NB4 (cell line): ENCODE measurements at regions not wholly inside any gene's neighbourhood (a gene's known extent, or its start where the extent isn't known, plus 50 kb on each side); places are given as distances from the start of the nearest gene placed in this dataset.
A peak's percentile ranks its signal among the peaks of the same experiment; 100 is the strongest.

ENCODE experiments used
- POLR2A ChIP-seq: IDR thresholded peaks from 2 replicates; pipeline ENCODE4 v1.6.1; 2011; ENCODE audit warnings: mild to moderate bottlenecking; ENCODE audit not compliant: insufficient read length; ENCODE audit errors: extremely low read depth
- TF ChIP-seq, protein P1 (sequence below): IDR thresholded peaks from one replicate; pipeline ENCODE4 v1.5.1; 2012; ENCODE audit warnings: low read depth, low read length
- TF ChIP-seq, protein P2 (sequence below): IDR thresholded peaks from 2 replicates; pipeline ENCODE4 v1.6.1; 2011; ENCODE audit warnings: low read depth, low read length

DNA sequence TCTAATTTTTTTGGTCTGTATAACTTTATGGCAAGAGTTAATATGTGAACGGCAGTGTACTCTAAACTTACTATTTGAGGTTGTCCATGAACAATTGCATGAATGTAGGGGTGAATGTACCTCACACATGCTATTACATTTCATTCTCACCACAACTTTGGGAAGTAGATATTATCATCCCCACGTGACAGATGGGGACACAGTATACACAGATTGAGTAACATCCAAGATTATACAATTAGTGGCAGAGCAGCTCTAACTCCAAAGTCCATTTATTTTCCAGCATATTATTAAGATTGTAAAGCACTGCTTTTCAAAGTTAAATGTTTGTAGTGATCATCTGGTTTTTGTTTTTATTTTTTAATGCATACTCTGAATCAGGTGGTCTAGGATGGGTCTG, 622.1 kb upstream of the ZEB2 start:
- TF ChIP-seq, protein P1, sequence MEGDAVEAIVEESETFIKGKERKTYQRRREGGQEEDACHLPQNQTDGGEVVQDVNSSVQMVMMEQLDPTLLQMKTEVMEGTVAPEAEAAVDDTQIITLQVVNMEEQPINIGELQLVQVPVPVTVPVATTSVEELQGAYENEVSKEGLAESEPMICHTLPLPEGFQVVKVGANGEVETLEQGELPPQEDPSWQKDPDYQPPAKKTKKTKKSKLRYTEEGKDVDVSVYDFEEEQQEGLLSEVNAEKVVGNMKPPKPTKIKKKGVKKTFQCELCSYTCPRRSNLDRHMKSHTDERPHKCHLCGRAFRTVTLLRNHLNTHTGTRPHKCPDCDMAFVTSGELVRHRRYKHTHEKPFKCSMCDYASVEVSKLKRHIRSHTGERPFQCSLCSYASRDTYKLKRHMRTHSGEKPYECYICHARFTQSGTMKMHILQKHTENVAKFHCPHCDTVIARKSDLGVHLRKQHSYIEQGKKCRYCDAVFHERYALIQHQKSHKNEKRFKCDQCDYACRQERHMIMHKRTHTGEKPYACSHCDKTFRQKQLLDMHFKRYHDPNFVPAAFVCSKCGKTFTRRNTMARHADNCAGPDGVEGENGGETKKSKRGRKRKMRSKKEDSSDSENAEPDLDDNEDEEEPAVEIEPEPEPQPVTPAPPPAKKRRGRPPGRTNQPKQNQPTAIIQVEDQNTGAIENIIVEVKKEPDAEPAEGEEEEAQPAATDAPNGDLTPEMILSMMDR: no peak
- no peak for TF ChIP-seq POLR2A
- TF ChIP-seq, protein P2, sequence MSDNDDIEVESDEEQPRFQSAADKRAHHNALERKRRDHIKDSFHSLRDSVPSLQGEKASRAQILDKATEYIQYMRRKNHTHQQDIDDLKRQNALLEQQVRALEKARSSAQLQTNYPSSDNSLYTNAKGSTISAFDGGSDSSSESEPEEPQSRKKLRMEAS: peak; percentile 46; the same call in 1 of the 2 replicates
